CD14-positive monocyte (primary cell): ENCODE measurements at regions not wholly inside any gene's neighbourhood (a gene's known extent, or its start where the extent isn't known, plus 50 kb on each side); places are given as distances from the start of the nearest gene placed in this dataset.

Experiments used
- DNase-seq, 3 donors: peaks; one replicate each; pipeline ENCODE4 v3.0.0-alpha.2; 2011 to 2022
- H2AFZ ChIP-seq: 2 replicates; pipeline ENCODE4 v1.6.0; 2012; ENCODE audit warnings: mild to moderate bottlenecking, low read depth, low read length, inconsistent platforms; ENCODE audit not compliant: insufficient read depth, poor library complexity, severe bottlenecking
- H3K27ac ChIP-seq, 2 donors: 1 replicate in 1 of 2; 2 replicates in 1 of 2; pipeline ENCODE4 v1.5.1; 2012 to 2013; ENCODE audit warnings: low read length in 2 of 2, control low read depth in 1 of 2, inconsistent platforms in 1 of 2, low read depth in 1 of 2, mild to moderate bottlenecking in 1 of 2
- H3K27me3 ChIP-seq, 2 donors: one replicate each; pipeline versions ENCODE4 v1.6.0 to v1.6.1; 2011 to 2013; ENCODE audit warnings: low read length in 2 of 2; ENCODE audit not compliant: control insufficient read depth in 2 of 2, insufficient read depth in 2 of 2
- H3K36me3 ChIP-seq, 2 donors: replicated peaks in 1 of 2; 1 replicate in 1 of 2; 2 replicates in 1 of 2; pipeline versions ENCODE4 v1.5.1 to v1.6.1; 2012 to 2013; ENCODE audit warnings: low read length in 2 of 2, control low read depth in 1 of 2, inconsistent platforms in 1 of 2, mild to moderate bottlenecking in 1 of 2; ENCODE audit not compliant: insufficient read depth in 2 of 2, control insufficient read depth in 1 of 2
- H3K4me1 ChIP-seq, 2 donors: 1 replicate in 1 of 2; 2 replicates in 1 of 2; pipeline versions ENCODE4 v1.5.1 to v1.6.1; 2012 to 2013; ENCODE audit warnings: low read length in 2 of 2, control low read depth in 1 of 2, inconsistent platforms in 1 of 2, mild to moderate bottlenecking in 1 of 2, moderate library complexity in 1 of 2; ENCODE audit not compliant: insufficient read depth in 2 of 2, control insufficient read depth in 1 of 2
- H3K4me2 ChIP-seq: replicated peaks from 2 replicates; pipeline ENCODE3; 2012; ENCODE audit warnings: low read length, moderate library complexity, mild to moderate bottlenecking; ENCODE audit not compliant: poor library complexity, severe bottlenecking; ENCODE audit errors: extremely low read depth
- H3K4me3 ChIP-seq, 3 experiments: fragments of 200-600 bp in 1 of 3; sonication (generic) in 1 of 3; replicated peaks in 1 of 3; 1 replicate in 2 of 3; 2 replicates in 1 of 3; pipeline ENCODE4 v1.5.1; 2011 to 2013; ENCODE audit warnings: low read length in 3 of 3, mild to moderate bottlenecking in 3 of 3, control low read depth in 2 of 3, low read depth in 2 of 3, inconsistent platforms in 1 of 3, moderate library complexity in 1 of 3
- H3K79me2 ChIP-seq: 2 replicates; pipeline ENCODE4 v1.6.0; 2012; ENCODE audit warnings: mild to moderate bottlenecking, control low read depth, inconsistent platforms, low read length, moderate library complexity; ENCODE audit not compliant: insufficient read depth
- H3K9ac ChIP-seq: 2 replicates; pipeline ENCODE4 v1.6.0; 2017; ENCODE audit warnings: low read length, mild to moderate bottlenecking; ENCODE audit not compliant: insufficient read depth, poor library complexity, severe bottlenecking
- H3K9me3 ChIP-seq, 2 donors: replicated peaks in 1 of 2; 1 replicate in 1 of 2; 2 replicates in 1 of 2; pipeline versions ENCODE4 v1.5.1 to v1.6.1; 2012 to 2013; ENCODE audit warnings: low read length in 2 of 2, control low read depth in 1 of 2; ENCODE audit not compliant: control insufficient read depth in 1 of 2, insufficient read depth in 1 of 2
- H4K20me1 ChIP-seq: 2 replicates; pipeline ENCODE4 v1.6.0; 2012; ENCODE audit warnings: mild to moderate bottlenecking, low read length, control low read depth, moderate library complexity; ENCODE audit not compliant: insufficient read depth
- H3K27ac Mint-ChIP-seq, 7 donors: one replicate each; pipeline ENCODE4 v1.8.0; 2020; ENCODE audit warnings: mild to moderate bottlenecking in 7 of 7, mixed read lengths in 7 of 7, moderate library complexity in 6 of 7, inconsistent platforms in 2 of 7
- H3K27me3 Mint-ChIP-seq, 3 donors: one replicate each; pipeline ENCODE4 v1.8.0; 2021 to 2022; ENCODE audit warnings: low read depth in 3 of 3, mild to moderate bottlenecking in 3 of 3, mixed read lengths in 3 of 3, moderate library complexity in 3 of 3, inconsistent platforms in 1 of 3
- H3K36me3 Mint-ChIP-seq, 2 donors: one replicate each; pipeline ENCODE4 v1.8.0; 2020; ENCODE audit warnings: mixed read lengths in 2 of 2, inconsistent platforms in 1 of 2, mild to moderate bottlenecking in 1 of 2
- H3K4me1 Mint-ChIP-seq: one replicate; pipeline ENCODE4 v1.8.0; 2020; ENCODE audit warnings: mild to moderate bottlenecking, mixed read lengths
- H3K4me3 Mint-ChIP-seq, 2 donors: one replicate each; pipeline ENCODE4 v1.8.0; 2020; ENCODE audit warnings: mild to moderate bottlenecking in 2 of 2, mixed read lengths in 2 of 2, moderate library complexity in 1 of 2
- H3K9me3 Mint-ChIP-seq, 7 donors: one replicate each; pipeline ENCODE4 v1.8.0; 2020 to 2022; ENCODE audit warnings: mixed read lengths in 7 of 7, mild to moderate bottlenecking in 6 of 7, moderate library complexity in 6 of 7, inconsistent platforms in 2 of 7
- WGBS: methylation state at CpG from one replicate; pipeline ENCODE4 v1.1.5; 2013; ENCODE audit warnings: missing lambda C conversion rate; ENCODE audit not compliant: insufficient coverage; 5-methylcytosine and 5-hydroxymethylcytosine counted together
- intact Hi-C, 2 donors: fragments of 100-400 bp; cut with micrococcal nuclease; formaldehyde crosslinking; loops; one replicate each; pipeline versions ENCODE4 v1.15.0 to v1.15.1; 2023
- TF ChIP-seq, protein P1 (sequence below): fragments of 200-600 bp; IDR thresholded peaks from one replicate; pipeline ENCODE4 v1.8.0; 2022; ENCODE audit warnings: antibody characterized with exemption, mild to moderate bottlenecking

DNA sequence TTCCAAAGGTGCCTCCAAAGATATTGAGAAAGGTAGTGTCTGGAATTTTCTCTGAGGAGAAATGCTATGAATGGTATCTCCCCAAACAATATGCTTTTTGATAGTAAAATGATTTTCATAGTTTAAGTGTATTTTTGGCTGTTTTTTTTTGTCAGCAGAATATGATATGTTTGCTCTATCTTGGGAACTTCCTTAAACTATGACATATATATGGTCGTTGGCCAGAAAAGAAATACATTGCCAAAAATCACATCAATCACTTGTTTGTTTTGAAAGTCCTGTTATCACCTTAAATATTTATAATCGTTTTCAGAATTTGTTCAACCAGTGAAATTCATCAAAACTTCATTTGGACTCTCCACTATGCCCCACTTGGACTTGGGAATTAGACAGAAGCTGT is 816.9 kb downstream of the CDH11 start:
- Histone ChIP-seq H3K9me3 (no peaks in the 10 kb centered on the region), H3K4me3 (no peak overlapping the region), H3K36me3 (no peaks in the 10 kb centered on the region), H3K4me1 (no peaks in the 10 kb centered on the region), H3K9ac (no peak overlapping the region), H2AFZ (no peak overlapping the region), H4K20me1 (no peaks in the 10 kb centered on the region), H3K4me2 (no peak overlapping the region), H3K27me3 (no peaks in the 10 kb centered on the region), H3K27ac (no peak overlapping the region), H3K79me2 (no peaks in the 10 kb centered on the region)
- WGBS, result 40% methylated on average over 1 of the region's 2 CpGs
- no peak for DNase-seq
- H3K27me3 Mint-ChIP-seq, result peaks cover 0 to 3% (median 0%) of the 10 kb centered on the region in 3 donors
- intact Hi-C loops, result no loop called here
- no peaks in the 10 kb centered on the region for H3K36me3 Mint-ChIP-seq
- no peaks in the 10 kb centered on the region for H3K4me1 Mint-ChIP-seq
- TF ChIP-seq, protein P1, sequence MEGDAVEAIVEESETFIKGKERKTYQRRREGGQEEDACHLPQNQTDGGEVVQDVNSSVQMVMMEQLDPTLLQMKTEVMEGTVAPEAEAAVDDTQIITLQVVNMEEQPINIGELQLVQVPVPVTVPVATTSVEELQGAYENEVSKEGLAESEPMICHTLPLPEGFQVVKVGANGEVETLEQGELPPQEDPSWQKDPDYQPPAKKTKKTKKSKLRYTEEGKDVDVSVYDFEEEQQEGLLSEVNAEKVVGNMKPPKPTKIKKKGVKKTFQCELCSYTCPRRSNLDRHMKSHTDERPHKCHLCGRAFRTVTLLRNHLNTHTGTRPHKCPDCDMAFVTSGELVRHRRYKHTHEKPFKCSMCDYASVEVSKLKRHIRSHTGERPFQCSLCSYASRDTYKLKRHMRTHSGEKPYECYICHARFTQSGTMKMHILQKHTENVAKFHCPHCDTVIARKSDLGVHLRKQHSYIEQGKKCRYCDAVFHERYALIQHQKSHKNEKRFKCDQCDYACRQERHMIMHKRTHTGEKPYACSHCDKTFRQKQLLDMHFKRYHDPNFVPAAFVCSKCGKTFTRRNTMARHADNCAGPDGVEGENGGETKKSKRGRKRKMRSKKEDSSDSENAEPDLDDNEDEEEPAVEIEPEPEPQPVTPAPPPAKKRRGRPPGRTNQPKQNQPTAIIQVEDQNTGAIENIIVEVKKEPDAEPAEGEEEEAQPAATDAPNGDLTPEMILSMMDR, result no peak
- no peak overlapping the region for H3K4me3 Mint-ChIP-seq
- peaks cover 0 to 23% (median 5%) of the 10 kb centered on the region in 7 donors for H3K9me3 Mint-ChIP-seq
- no peak overlapping the region for H3K27ac Mint-ChIP-seq

DNA sequence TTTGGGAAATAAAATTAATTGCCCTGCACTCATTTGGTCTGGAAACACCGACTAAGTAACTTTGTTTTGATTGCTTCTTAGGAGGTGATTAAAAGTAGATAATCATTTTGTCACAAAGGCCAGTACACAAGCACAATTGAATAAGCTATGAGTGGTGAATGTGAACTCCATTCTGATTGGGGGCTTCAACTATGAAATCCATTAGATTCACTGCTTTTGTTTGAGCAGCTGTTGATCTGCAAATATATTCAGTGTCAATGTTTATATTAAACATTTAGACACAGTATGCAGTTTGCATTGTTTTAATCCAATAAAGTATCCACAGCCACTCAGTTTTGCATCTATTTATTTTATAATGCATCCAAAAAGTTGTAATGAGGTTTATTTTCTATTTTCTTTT is 817.5 kb downstream of the CDH11 start:
- no peak for DNase-seq
- Mint-ChIP-seq H3K27me3 (peaks cover 0 to 3% (median 0%) of the 10 kb centered on the region in 3 donors), H3K4me3 (no peak overlapping the region), H3K36me3 (no peaks in the 10 kb centered on the region), H3K4me1 (no peaks in the 10 kb centered on the region), H3K9me3 (peaks cover 0 to 23% (median 5%) of the 10 kb centered on the region in 7 donors), H3K27ac (no peak overlapping the region)
- Histone ChIP-seq H2AFZ (no peak overlapping the region), H3K4me2 (no peak overlapping the region), H3K4me3 (no peak overlapping the region), H3K9me3 (no peaks in the 10 kb centered on the region), H3K4me1 (no peaks in the 10 kb centered on the region), H3K79me2 (no peaks in the 10 kb centered on the region), H3K27me3 (no peaks in the 10 kb centered on the region), H3K36me3 (no peaks in the 10 kb centered on the region), H3K9ac (no peak overlapping the region), H3K27ac (no peak overlapping the region), H4K20me1 (no peaks in the 10 kb centered on the region)
- no CpG with 5 or more reads among the region's 1 CpG for WGBS
- TF ChIP-seq, protein P1, result no peak
- intact Hi-C loops, result no loop called here
